Activated B cell treated with CpG ODN at 0.5 μM for 24 hours (primary cell): ENCODE measurements at regions not wholly inside any gene's neighbourhood (a gene's known extent, or its start where the extent isn't known, plus 50 kb on each side); places are given as distances from the start of the nearest gene placed in this dataset.

ENCODE experiments used
- ATAC-seq: fragments of 200-7000 bp; cut with Tn5 transposase; one replicate; pipeline ENCODE4 v1.10.0; 2021; ENCODE audit warnings: low read depth, mild to moderate bottlenecking, moderate library complexity
- CTCF ChIA-PET: fragments of 350-600 bp; sonication (Branson Sonifier 250); formaldehyde crosslinking; loops from one replicate; lab custom pipeline; 2021; ENCODE audit warnings: antibody characterized with exemption; lab: Charles Lee
- POLR2A ChIA-PET: fragments of 350-600 bp; sonication (Branson Sonifier 250); formaldehyde crosslinking; loops from one replicate; lab custom pipeline; 2021; ENCODE audit warnings: antibody characterized with exemption; lab: Charles Lee
- DNase-seq: peaks from one replicate; pipeline ENCODE4 v3.0.0; 2022
- H3K27ac Mint-ChIP-seq: one replicate; pipeline ENCODE4 v1.8.0; 2020; ENCODE audit warnings: mixed read lengths
- H3K27me3 Mint-ChIP-seq: one replicate; pipeline ENCODE4 v1.8.0; 2021; ENCODE audit warnings: mixed read lengths
- H3K36me3 Mint-ChIP-seq: one replicate; pipeline ENCODE4 v1.8.0; 2021; ENCODE audit warnings: low read depth, mixed read lengths
- H3K4me1 Mint-ChIP-seq: one replicate; pipeline ENCODE4 v1.8.0; 2021; ENCODE audit warnings: mixed read lengths
- H3K4me3 Mint-ChIP-seq: one replicate; pipeline ENCODE4 v1.8.0; 2020; ENCODE audit warnings: mild to moderate bottlenecking, mixed read lengths
- H3K9me3 Mint-ChIP-seq: one replicate; pipeline ENCODE4 v1.8.0; 2020; ENCODE audit warnings: mixed read lengths
- intact Hi-C: fragments of 100-400 bp; cut with micrococcal nuclease; formaldehyde crosslinking; loops from one replicate; pipeline ENCODE4 v1.15.1; 2024
- TF ChIP-seq, protein P1 (sequence below): fragments of 200-600 bp; IDR thresholded peaks from one replicate; pipeline ENCODE4 v1.8.0; 2022; ENCODE audit warnings: antibody characterized with exemption, mild to moderate bottlenecking

DNA sequence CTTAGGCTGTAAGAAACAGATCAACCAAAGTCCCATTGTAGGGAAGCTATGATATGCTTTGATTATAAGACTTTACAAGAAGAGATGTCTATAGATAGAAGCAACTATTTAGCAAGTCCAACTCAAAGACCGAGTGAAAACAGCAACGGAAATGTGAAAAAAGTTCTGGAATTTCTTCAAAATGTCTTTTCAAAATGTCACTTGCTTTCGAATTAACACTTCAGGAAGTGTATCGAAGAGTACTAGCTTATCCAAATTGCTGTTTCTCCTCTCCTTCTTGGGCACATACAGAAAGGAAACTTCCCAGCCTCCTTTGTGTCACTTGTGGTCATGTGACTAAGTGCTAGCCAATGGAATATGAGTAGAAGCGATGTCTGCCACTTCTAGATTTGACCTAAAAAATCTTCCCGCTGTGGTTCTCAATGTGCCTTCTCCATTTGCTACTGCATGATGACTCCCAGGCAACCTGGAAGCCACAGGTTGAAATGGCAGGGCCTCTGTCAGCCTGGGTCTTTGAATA, 89.9 kb downstream of the TSEN15 start:
- no peak for ATAC-seq
- Mint-ChIP-seq H3K4me3 (no peak overlapping the region), H3K27ac (no peak overlapping the region), H3K4me1 (no peaks in the 10 kb centered on the region), H3K9me3 (peaks cover 3% of the 10 kb centered on the region), H3K27me3 (peaks cover 7% of the 10 kb centered on the region), H3K36me3 (no peaks in the 10 kb centered on the region)
- ChIA-PET CTCF (no interaction called here), POLR2A (no interaction called here)
- TF ChIP-seq, protein P1, sequence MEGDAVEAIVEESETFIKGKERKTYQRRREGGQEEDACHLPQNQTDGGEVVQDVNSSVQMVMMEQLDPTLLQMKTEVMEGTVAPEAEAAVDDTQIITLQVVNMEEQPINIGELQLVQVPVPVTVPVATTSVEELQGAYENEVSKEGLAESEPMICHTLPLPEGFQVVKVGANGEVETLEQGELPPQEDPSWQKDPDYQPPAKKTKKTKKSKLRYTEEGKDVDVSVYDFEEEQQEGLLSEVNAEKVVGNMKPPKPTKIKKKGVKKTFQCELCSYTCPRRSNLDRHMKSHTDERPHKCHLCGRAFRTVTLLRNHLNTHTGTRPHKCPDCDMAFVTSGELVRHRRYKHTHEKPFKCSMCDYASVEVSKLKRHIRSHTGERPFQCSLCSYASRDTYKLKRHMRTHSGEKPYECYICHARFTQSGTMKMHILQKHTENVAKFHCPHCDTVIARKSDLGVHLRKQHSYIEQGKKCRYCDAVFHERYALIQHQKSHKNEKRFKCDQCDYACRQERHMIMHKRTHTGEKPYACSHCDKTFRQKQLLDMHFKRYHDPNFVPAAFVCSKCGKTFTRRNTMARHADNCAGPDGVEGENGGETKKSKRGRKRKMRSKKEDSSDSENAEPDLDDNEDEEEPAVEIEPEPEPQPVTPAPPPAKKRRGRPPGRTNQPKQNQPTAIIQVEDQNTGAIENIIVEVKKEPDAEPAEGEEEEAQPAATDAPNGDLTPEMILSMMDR = no peak
- no peak for DNase-seq
- intact Hi-C loops = no loop called here

- Mint-ChIP-seq H3K4me1 (no peaks in the 10 kb centered on the region), H3K27ac (no peak overlapping the region), H3K4me3 (no peak overlapping the region), H3K9me3 (no peaks in the 10 kb centered on the region), H3K27me3 (peaks cover 13% of the 10 kb centered on the region), H3K36me3 (no peaks in the 10 kb centered on the region)
- ATAC-seq (no peak), DNase-seq (no peak)
- CTCF ChIA-PET = interaction anchor here (0.8 kb wide), 1 partner anchor 8 kb away, joined by 3 read pairs; no protein-coding TSS in a partner anchor
- intact Hi-C loops = no loop called here
- TF ChIP-seq, protein P1 = no peak
- POLR2A ChIA-PET = no interaction called here
Measured at GRCh38 chr1:184143449-184143848, 91.9 kb downstream of the TSEN15 start.

DNA sequence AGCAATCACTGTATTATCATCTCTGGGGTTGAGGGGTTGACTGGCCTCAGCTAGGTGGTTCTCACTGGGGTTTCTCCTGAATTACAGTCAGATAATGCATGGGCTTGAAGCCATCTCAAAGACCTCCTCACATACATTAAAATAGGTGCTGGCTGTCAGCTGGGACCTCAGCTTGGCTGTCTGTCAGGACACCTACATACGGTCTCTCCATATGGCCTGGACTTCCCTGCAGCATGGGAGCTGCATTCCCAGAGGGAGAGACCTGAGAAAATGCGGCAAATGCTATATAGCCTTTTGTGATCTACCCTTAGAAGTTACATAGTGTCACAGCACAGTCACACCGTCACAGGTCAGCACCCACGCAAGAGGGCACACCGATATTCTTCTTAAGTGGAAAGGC, 93.6 kb downstream of the TSEN15 start:
- no peaks in the 10 kb centered on the region for H3K9me3 Mint-ChIP-seq
- no peak for DNase-seq
- intact Hi-C loops = no loop called here
- no peaks in the 10 kb centered on the region for H3K4me1 Mint-ChIP-seq
- no peak for ATAC-seq
- ChIA-PET CTCF (no interaction called here), POLR2A (no interaction called here)
- H3K4me3 Mint-ChIP-seq = no peak overlapping the region
- no peak overlapping the region for H3K27ac Mint-ChIP-seq
- TF ChIP-seq, protein P1 = no peak
- no peaks in the 10 kb centered on the region for H3K36me3 Mint-ChIP-seq
- peaks cover 14% of the 10 kb centered on the region for H3K27me3 Mint-ChIP-seq

DNA sequence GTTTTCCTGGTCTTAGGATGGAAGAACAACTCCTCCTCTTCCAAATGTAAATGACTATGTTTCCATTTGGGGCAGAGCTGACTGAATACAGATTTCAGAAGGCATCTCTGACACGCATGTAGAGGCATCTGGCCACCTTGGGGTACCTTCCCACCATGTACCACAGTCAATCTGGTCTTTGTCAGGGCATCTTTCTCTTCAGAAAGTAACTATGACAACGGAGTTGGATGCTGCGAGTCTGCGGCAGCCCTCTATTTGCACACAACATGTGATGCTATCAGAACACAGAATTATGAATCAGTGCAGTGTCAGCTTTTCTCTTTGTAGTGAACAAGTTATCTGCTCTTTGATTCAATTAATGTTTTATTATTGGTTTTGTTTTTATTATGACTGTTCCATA, 94.7 kb downstream of the TSEN15 start:
- no peak overlapping the region for H3K4me3 Mint-ChIP-seq
- H3K36me3 Mint-ChIP-seq = no peaks in the 10 kb centered on the region
- TF ChIP-seq, protein P1 = no peak
- CTCF ChIA-PET = no interaction called here
- no peak for DNase-seq
- POLR2A ChIA-PET = no interaction called here
- no peaks in the 10 kb centered on the region for H3K4me1 Mint-ChIP-seq
- H3K27ac Mint-ChIP-seq = no peak overlapping the region
- H3K27me3 Mint-ChIP-seq = peaks cover 14% of the 10 kb centered on the region
- no peaks in the 10 kb centered on the region for H3K9me3 Mint-ChIP-seq
- intact Hi-C loops = no loop called here
- ATAC-seq = no peak

DNA sequence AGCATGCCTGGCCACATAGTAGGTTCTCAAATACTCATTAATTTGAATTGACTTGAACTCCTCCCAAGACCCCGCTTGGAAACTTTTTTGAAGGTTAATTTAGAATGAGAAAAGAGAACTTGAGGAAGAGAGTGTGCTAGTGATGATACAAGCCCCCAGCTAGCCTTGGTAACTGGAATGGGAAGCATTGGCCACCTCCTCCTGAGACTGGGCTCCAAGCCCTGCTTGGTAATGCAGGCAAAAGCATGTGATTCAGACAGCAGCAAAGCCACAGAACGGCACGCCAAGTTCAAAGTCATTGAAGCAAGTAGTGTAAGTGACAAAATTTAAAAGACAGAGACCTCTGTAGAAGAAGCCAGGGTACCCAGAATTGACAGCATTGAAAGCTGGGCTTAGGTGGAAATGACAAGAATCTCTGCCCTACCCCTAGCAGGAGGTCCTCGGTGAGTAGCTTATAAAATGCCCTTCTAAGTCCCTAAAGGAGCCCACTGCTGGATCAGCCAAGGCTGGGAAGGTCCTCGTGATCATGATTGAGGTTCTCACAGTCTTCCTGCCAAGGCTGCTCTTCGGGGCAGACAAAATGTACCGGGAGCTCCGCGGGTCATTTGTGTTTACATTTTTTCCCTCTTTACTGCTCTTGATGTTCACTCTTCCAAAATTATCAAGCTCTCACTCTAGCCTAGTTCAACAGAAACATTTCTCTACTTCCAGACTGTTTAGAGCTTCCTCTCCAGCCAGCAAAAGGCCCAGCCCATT, 99.4 kb downstream of the TSEN15 start:
- H3K27ac Mint-ChIP-seq = no peak overlapping the region
- no peaks in the 10 kb centered on the region for H3K36me3 Mint-ChIP-seq
- intact Hi-C loops = no loop called here
- no peaks in the 10 kb centered on the region for H3K9me3 Mint-ChIP-seq
- peaks cover 27% of the 10 kb centered on the region for H3K27me3 Mint-ChIP-seq
- ChIA-PET POLR2A (no interaction called here), CTCF (no interaction called here)
- ATAC-seq = no peak
- no peak overlapping the region for H3K4me3 Mint-ChIP-seq
- TF ChIP-seq, protein P1 = no peak
- peaks cover 10% of the 10 kb centered on the region for H3K4me1 Mint-ChIP-seq
- DNase-seq = no peak
